DOHH2 (cell line): ENCODE measurements at regions not wholly inside any gene's neighbourhood (a gene's known extent, or its start where the extent isn't known, plus 50 kb on each side); places are given as distances from the start of the nearest gene placed in this dataset.

Experiments used
- H3F3A ChIP-seq: fragments of 200-600 bp; sonication (generic), shearing (Covaris generic); 2 replicates; pipeline ENCODE4 v1.6.0; 2016; ENCODE audit warnings: antibody characterized with exemption, mild to moderate bottlenecking; ENCODE audit not compliant: control insufficient read depth, insufficient read depth
- H3K27ac ChIP-seq: fragments of 200-600 bp; sonication (generic); 2 replicates; pipeline ENCODE4 v1.5.1; 2014; ENCODE audit warnings: low read depth, mild to moderate bottlenecking, low read length, moderate library complexity
- H3K27me3 ChIP-seq: fragments of 200-600 bp; sonication (generic); 2 replicates; pipeline ENCODE4 v1.6.1; 2014; ENCODE audit warnings: mild to moderate bottlenecking, low read length, mixed read lengths; ENCODE audit not compliant: control insufficient read depth
- H3K36me3 ChIP-seq: fragments of 200-600 bp; sonication (generic); 2 replicates; pipeline ENCODE4 v1.6.1; 2014; ENCODE audit warnings: mild to moderate bottlenecking, low read length, moderate library complexity, mixed read lengths; ENCODE audit not compliant: control insufficient read depth
- H3K4me1 ChIP-seq: fragments of 200-600 bp; sonication (generic); 2 replicates; pipeline ENCODE4 v1.6.1; 2014; ENCODE audit warnings: mild to moderate bottlenecking, low read length, mixed read lengths; ENCODE audit not compliant: control insufficient read depth
- H3K4me2 ChIP-seq: fragments of 200-600 bp; sonication (generic); 2 replicates; pipeline ENCODE4 v1.6.0; 2014; ENCODE audit warnings: mild to moderate bottlenecking, low read length, moderate library complexity
- H3K4me3 ChIP-seq: fragments of 200-600 bp; sonication (generic); 2 replicates; pipeline ENCODE4 v1.5.1; 2014; ENCODE audit warnings: mild to moderate bottlenecking, low read length, mixed read lengths
- H3K79me2 ChIP-seq: fragments of 200-600 bp; sonication (generic); 2 replicates; pipeline ENCODE4 v1.6.1; 2014; ENCODE audit warnings: mild to moderate bottlenecking, low read length, mixed read lengths; ENCODE audit not compliant: control insufficient read depth
- H3K9me2 ChIP-seq: fragments of 200-600 bp; sonication (generic); replicated peaks from 2 replicates; pipeline ENCODE4 v1.6.1; 2014; ENCODE audit warnings: mild to moderate bottlenecking, low read length, mixed read lengths; ENCODE audit not compliant: control insufficient read depth
- H3K9me3 ChIP-seq: fragments of 200-600 bp; sonication (generic); 2 replicates; pipeline ENCODE4 v1.6.1; 2014; ENCODE audit warnings: antibody characterized with exemption, low read length, mixed read lengths; ENCODE audit not compliant: control insufficient read depth, insufficient read depth
- H4K20me1 ChIP-seq: fragments of 200-600 bp; sonication (generic); 2 replicates; pipeline ENCODE4 v1.6.0; 2014; ENCODE audit warnings: low read depth, mild to moderate bottlenecking, antibody characterized with exemption, low read length, moderate library complexity; ENCODE audit not compliant: control insufficient read depth, insufficient read depth
- CTCF ChIP-seq: fragments of 200-600 bp; sonication (generic); IDR thresholded peaks from one replicate; pipeline ENCODE4 v1.5.1; 2014; ENCODE audit warnings: antibody characterized with exemption, mild to moderate bottlenecking, low read depth, low read length; ENCODE audit not compliant: poor library complexity, severe bottlenecking
- EZH2phosphoT487 ChIP-seq: fragments of 200-600 bp; sonication (generic); IDR thresholded peaks from 2 replicates; pipeline ENCODE4 v1.6.1; 2017; ENCODE audit warnings: borderline replicate concordance, mild to moderate bottlenecking, antibody characterized with exemption, low read length, moderate library complexity, mixed read lengths

DNA sequence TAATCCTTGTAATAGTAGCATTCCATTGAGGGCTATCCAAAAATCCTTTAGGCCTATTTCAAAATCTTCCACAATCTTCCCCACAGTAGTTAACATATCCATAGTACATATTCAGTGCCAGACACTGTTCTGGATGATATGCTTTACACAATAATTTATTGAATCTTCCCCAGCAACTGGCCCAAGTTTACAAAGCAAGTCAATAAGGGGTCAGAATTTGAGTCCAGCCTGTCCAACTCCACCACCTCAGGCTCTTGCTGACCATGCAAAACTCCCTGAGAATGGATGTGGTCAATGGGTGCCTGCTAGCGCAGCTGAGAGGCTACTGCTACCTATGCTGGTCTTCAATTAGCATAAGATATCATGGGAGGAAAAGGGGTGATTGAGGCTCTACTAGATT lies 529.6 kb downstream of the FGF9 start:
- no peaks in the 10 kb centered on the region for H3K9me3 ChIP-seq
- H3K36me3 ChIP-seq: no peaks in the 10 kb centered on the region
- H4K20me1 ChIP-seq: no peaks in the 10 kb centered on the region
- no peaks in the 10 kb centered on the region for H3F3A ChIP-seq
- no peak overlapping the region for H3K4me3 ChIP-seq
- no peaks in the 10 kb centered on the region for H3K9me2 ChIP-seq
- TF ChIP-seq CTCF: no peak
- no peak for TF ChIP-seq EZH2phosphoT487
- H3K79me2 ChIP-seq: no peaks in the 10 kb centered on the region
- no peaks in the 10 kb centered on the region for H3K4me1 ChIP-seq
- H3K27me3 ChIP-seq: no peaks in the 10 kb centered on the region
- no peak overlapping the region for H3K4me2 ChIP-seq
- H3K27ac ChIP-seq: no peak overlapping the region

- no peaks in the 10 kb centered on the region for H3K36me3 ChIP-seq
- no peaks in the 10 kb centered on the region for H4K20me1 ChIP-seq
- no peaks in the 10 kb centered on the region for H3K9me2 ChIP-seq
- no peaks in the 10 kb centered on the region for H3K9me3 ChIP-seq
- no peak overlapping the region for H3K4me2 ChIP-seq
- no peak overlapping the region for H3K4me3 ChIP-seq
- TF ChIP-seq EZH2phosphoT487 (no peak), CTCF (no peak)
- no peaks in the 10 kb centered on the region for H3F3A ChIP-seq
- no peaks in the 10 kb centered on the region for H3K79me2 ChIP-seq
- H3K27me3 ChIP-seq: no peaks in the 10 kb centered on the region
- no peaks in the 10 kb centered on the region for H3K4me1 ChIP-seq
- H3K27ac ChIP-seq: no peak overlapping the region
These were observed 530.6 kb downstream of the FGF9 start for GRCh38 chr13:22201375-22201925.

GRCh38 chr13:22210134-22210930 lies 539.5 kb downstream of the FGF9 start:
- Histone ChIP-seq H4K20me1 (no peaks in the 10 kb centered on the region), H3K79me2 (no peaks in the 10 kb centered on the region), H3K27ac (no peak overlapping the region), H3K27me3 (no peaks in the 10 kb centered on the region), H3K4me3 (no peak overlapping the region), H3K36me3 (no peaks in the 10 kb centered on the region), H3K4me2 (no peak overlapping the region), H3K4me1 (no peaks in the 10 kb centered on the region), H3F3A (no peaks in the 10 kb centered on the region), H3K9me3 (peaks cover 25% of the 10 kb centered on the region; the same call in 1 of the 2 replicates), H3K9me2 (no peaks in the 10 kb centered on the region)
- TF ChIP-seq EZH2phosphoT487 (no peak), CTCF (no peak)
